OCI-M2 (cell line): ENCODE measurements at regions not wholly inside any gene's neighbourhood (a gene's known extent, or its start where the extent isn't known, plus 50 kb on each side); places are given as distances from the start of the nearest gene placed in this dataset.
"Not testable (repeated sequence)": the region's sequence is repeated elsewhere in the genome, so short reads cannot be mapped to it uniquely, and the experiment has no call there.

Experiments
- DNase-seq: peaks from one replicate; lab custom pipeline; 2025; ENCODE audit not compliant: unreplicated experiment; lab: John Stamatoyannopoulos, UW

DNA sequence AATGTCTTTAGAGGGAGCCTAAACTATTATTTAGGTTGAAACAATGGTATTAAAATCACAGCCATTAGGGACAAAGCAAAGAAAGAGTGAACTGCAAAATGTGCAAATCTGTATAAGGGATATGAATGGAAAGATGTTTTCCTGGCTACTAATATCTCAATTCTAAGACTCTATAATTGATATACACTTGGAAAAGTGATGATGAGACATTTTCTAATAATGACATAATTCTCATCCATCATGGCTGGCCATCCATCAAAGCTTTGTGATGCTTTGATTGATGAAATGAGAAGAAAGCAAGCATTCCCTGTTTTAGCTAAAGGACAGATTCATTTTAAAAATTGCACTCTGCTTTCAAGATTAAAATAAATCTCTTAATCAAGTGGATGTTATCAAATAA lies 965.5 kb upstream of the IGFBP7 start:
- no peak for DNase-seq

DNA sequence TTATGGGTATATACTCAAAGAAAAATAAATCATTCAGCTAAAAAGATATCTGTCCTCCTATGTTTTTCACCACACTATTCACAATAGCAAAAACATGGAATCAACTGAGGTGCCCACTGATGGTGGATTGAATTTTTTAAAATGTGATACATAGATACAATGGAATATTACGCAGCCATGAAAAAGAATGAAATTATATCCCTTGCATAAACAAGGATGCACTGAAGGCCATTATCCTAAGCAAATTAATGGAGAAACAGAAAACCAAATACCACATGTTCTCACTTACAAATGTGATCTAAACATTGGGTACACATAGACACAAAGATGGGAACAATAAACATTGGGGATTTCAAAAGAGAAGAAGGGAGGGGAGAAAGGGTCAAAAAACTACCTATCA lies 964.2 kb upstream of the IGFBP7 start:
- DNase-seq: no peak

DNA sequence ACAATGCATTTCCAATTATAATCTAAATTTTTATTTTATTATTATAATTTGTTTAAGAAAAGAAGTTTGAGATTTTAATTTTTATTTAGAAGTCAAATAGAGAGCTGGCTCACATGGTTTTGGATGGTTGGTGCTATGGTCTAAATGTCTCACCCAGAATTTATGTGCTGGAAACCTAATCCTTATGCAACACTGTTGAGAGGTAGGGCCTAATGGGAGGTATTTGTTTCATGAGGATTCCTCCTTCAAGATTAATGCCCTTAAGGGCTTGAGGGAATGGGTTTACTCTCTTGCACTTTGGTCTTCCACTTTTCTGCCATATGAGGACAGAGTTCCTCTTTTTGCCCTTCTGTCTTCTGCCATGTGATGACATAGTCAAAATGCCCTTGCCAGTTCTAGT lies 960.5 kb upstream of the IGFBP7 start:
- no peak for DNase-seq

DNA sequence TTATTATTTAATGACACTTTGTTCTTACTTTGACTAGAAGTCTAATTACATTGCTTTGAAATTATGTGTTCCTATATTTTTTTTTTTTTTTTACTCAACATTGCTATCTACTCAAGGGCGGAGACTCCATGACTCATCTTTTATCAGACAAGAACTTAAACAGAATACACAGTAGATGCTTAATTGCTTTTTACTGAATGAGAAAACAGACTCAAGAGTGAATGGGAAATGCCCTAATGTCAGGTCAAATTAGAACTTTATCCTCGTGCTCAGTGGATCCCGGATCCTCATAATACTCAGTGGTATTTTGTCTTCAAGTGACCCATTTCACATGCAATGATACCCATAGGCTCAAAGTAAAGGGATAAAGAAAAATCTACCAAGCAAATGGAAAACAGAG lies 954.5 kb upstream of the IGFBP7 start:
- DNase-seq: no peak

DNA sequence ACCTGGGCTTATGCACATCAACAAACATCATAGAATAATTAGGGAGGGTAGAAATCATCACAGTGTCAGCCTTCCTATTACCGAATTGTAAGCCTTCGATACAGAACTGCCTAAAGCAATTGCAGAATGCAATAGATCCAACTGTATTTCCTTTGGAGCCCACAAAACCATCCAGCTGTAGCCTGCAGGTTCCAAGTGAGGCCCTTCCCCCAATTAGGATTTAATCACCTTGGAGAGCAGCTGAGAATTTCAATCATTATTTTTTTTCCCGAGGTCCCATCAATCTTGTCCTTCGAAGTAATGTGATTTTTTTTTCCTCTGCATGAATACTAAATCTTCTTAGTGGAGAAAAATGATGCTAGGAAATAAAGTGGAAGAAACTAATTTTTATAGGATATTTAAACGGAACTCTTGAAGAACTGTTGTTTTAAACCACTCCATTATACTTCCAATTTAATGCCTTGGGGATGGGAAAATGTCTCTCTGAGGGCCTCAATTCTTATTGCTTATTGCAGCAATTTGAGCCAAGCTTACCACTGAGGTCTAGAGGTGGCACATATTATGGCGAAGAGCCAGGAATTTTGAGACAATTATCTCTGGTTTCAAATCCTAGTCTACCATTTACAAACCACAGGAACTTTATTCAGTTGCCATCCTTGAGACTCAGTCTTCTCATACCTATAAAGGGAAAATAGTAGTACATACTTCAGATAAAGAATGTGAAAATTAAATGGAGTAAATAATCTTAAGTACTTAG lies 953.4 kb upstream of the IGFBP7 start:
- DNase-seq: no peak

DNA sequence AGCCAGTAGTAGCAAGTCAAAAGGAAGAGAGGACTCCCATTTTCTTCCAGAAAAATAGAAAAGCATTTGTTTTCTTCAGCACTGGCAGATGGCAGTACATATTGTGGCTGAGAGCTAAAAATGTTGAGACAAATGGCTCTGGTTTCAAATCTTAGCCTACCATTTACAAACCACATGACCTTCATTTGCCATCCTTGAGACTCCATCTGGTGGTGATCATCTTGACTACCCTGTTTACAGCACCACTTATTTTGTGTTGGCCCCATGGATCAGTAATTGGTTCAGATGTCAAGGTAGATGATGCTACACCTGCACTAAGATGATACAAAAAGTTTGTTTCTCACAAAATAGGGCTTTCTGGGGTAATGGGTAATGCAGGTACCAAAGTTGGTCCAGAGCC lies 951.8 kb upstream of the IGFBP7 start:
- no peak for DNase-seq

DNA sequence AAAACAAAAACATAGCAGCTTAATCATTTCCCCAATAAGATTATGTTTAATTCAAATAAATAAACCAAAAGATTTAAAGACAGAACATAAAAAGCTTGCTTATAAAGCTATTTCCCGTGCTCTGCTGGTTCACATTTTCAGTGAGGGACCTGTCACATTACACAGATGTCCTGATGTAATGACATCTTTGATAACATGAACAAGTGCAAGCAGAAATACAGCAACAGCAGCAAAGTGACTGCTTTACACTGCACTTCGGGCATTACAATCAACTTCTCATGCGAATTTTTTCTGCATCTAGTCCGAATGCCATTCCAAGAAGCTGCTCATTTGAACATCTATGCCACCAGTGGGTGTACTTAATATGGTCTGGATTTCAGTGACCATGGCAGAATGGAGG lies 940.3 kb upstream of the IGFBP7 start:
- DNase-seq: no peak

DNA sequence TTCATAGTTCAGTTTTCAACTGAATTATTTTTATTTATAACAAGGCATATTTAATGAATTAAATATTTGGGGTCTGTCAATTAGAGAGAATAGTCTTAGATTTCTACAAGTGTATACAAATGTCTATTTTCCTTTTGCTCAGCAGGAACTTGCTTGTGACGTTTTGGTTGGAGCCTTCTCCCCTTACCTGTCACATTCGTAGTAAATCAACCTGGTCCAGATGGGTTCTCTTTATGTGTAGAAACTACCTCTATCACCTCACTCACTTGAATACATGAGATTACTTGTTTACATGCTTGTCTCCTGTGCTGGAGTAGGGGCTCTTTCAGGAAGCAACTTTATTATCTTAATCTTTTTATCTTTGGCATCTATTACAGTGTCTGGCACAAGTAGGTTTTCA lies 938.3 kb upstream of the IGFBP7 start:
- no peak for DNase-seq

DNA sequence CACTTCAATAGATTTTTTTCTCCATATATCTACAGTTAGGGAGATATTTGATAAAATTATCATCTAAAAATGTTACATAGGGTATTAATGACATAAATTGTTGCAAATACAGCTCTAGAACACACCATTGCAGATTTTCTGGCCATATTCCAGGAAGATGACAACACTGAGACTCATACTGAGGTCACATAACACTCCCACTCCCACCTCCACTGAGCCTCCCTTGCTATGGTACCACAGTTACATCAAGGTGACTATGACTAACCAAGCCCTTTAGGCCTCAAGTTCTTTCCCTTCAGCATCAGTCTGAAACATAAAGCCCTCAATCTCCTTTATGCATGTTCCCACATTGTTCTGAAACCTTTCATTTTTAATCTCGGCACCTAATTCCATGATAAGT lies 932.0 kb upstream of the IGFBP7 start:
- DNase-seq: no peak

DNA sequence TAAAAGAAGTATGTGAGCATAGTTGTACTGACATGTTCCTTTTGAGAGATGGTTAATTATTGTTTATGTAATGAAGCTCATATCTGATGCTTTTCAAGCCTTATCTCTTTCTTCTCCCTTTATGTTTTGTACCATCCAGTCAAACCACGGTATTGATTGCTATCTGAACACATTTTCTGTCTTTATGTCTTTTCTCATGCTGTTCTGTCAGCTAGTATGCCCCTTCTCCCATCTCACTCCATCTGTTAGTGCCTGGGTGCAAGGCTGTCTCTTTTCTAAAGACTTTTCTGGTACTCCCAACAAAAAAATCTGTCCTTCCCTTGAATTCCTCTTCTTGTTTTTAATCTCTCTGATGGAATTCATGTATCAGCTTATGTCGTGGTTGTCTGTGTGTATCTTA lies 883.8 kb upstream of the IGFBP7 start:
- DNase-seq: no peak

DNA sequence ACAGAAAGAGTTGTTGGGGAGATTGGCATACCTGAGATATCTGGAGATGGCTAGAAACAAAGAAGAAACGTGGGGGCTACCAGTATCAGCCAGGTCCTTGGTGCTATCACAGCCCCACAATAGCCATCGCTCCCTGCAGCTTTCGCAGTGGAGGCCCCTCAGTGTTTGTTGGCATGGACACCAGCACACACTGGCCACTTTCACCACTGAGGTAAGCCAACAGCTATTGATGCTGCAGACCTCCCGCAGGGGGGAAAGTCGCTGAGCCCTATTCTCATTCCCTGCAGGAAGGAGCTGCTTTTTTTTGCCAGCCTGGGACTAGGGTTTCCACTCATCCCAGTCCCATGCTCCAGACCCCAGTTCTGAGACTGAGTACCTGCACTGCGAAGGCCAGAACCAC lies 879.2 kb upstream of the IGFBP7 start:
- no peak for DNase-seq

DNA sequence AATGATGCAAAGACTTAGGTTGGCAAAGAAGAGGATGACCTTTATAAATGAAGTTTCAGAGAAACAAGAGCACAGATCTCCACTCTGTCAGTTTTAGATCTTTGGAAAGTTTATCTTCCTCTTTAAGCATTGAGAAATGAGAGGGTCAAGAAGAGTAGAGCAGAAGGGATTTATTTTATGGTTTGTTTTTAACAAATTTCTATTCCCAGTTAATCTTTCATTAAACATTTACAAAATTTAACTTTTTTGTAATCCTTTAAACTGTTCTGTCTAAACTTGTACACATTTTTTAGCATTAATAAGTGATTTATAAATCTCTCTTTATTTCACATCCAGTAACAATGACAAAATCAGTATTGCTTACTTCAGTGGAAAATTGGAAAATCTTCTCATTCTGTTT lies 875.0 kb upstream of the IGFBP7 start:
- DNase-seq: no peak

DNA sequence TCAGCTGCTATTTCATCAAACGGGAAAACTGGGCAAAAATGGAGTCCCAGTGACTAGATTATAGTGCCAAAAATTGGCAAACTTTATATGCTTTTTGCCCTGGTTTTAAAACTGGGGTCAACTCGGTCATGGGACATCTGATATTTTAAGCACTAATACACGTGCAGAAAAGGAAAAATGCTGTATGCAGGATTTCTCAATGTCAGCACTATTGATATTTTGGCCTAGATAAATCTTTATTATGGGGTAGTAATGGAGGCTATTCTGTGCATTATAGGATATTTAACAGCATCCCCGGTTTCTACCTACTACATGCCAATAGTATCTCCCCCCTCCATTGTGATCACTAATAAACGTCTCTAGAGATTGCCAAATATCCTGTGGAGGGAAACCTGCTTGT lies 870.9 kb upstream of the IGFBP7 start:
- DNase-seq: no peak

DNA sequence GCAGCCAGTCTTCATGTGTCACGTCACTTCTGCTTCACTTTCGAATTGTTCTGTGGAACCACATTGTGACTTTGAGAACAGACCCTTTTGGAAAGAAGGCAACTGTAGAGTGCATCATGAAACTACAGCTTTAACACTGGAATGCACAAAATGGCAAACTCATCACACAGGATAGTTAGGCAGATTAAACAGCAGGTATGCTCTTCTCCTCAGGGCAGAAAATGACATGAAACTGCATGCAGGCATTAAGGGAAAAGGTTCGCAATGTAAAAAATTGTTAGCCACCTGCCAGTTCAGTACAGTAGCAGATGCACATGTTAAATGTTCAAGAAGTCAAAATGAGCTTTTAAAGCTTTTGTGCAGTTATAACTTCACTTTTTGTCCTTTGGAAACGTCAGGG lies 864.6 kb upstream of the IGFBP7 start:
- DNase-seq: no peak

DNA sequence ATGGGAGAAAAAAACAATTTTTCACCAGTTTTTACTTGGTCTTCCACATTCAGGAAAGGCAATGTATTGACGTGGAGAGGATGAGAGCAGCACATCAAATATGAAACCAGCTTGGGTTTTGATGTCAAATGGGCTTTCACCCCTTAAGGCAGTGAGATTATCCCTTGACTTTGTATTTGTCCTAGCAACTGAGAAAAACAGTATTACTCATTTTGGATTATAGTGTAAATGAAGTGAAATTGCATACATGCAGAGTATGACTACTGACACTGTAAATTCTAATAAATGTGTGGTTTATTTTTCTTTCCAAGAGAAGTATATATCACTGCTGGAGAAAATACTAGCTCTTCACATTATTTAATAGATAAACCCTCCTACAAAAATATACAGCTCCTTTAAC lies 863.6 kb upstream of the IGFBP7 start:
- no peak for DNase-seq

DNA sequence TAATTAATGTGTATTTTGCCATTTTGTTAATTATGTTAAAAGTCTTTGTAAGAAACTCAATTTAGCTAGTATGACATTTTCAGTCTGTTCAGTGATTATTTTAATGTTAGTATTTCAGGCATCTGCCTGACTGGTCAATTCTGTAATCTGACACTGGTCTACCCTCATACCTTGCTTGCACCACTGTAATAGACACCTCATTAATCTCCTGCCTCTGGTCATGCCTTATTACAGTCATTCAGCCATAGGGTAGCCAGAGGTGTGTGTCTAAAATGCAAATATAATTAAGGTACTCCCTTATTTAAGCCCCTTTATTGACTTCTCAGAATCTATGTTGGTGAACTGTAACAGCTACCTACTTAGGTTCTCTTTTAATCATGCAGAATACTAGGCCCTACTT lies 861.1 kb upstream of the IGFBP7 start:
- no peak for DNase-seq

DNA sequence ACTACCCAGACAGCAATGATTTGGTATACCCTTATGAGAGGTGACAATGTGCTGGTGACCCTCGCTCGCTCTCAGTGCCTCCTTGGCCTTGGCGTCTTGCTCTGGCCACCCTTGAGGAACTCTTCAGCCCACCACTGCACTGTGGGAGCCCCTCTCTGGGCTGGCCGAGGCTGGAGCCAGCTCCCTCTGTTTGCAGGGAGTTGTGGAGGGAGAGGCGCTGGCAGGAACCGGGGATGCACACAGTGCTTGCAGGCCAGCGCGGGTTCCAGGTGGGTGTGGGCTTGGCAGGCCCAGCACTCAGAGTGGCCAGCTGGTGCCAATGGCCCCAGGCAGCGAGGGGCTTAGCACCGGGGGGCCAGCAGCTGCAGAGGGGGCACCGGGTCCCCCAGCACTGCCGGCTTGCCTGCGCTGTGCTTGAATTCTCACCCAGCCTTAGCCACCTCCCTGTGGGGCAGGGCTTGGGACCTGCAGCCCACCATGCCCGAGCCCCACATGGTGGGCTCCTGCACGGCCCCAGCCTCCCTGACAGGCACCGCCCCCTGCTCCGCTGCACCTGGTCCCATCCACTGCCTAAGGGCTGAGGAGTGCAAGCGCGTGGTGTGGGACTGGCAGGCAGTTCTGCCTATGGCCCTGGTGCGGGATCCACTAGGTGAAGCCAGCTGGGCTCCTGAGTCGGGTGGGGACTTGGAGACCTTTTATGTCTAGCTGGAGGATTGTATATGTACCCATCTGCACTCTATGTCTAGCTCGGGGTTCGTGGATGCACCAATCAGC lies 857.0 kb upstream of the IGFBP7 start:
- DNase-seq: no peak

DNA sequence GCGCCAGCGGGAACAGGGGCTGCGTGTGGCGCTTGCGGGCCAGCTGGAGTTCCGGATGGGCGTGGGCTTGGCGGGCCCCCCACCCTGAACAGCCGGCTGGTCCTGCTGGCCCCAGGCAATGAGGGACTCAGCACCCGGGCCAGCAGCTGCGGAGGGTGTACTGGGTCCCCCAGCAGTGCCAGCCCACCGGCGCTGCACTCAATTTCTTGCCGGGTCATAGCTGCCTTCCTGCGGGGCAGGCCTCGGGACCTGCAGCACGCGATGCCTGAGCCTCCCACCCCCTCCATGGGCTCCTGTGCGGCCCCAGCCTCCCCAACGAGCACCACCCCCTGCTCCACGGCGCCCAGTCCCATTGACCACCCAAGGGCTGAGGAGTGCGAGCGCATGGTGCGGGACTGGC lies 855.2 kb upstream of the IGFBP7 start:
- not testable (repeated sequence) for DNase-seq

DNA sequence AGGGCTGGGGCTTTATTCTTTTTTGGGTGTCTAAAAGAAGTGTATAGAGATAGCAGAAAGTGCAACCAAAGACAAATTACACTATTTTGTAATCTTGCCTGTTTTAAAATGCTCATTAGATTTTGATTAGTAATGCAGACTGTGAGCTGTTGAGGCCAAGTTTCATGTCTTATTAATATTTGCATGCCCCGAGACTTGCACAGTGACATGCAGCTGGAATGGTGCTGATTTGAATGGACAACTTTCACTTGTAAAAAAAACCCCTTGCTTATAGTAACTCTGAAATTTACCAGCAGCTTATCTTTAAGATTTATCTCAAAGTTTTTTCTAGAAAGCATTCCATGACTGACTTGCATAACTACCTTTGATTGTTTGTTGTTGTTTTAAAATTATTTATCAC lies 835.1 kb upstream of the IGFBP7 start:
- no peak for DNase-seq

DNA sequence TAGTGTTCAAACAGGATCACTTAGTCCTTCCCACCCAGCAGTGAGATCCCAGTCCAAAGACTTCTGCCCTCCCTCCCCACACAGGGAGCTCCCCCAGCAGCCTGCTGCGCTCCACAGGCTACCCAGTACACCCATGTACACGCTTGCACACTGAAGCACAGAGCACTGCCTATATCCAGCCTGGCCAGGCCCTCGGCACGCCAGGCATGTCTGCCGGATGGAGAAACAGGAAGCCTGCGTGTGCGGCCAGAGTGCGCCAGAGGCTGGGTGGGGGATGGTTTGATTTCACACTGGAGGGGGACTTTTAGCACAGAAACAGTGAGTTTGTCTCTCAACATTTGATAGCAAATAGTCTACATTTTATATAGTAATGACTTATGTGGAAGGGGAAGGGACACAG lies 833.5 kb upstream of the IGFBP7 start:
- no peak for DNase-seq

DNA sequence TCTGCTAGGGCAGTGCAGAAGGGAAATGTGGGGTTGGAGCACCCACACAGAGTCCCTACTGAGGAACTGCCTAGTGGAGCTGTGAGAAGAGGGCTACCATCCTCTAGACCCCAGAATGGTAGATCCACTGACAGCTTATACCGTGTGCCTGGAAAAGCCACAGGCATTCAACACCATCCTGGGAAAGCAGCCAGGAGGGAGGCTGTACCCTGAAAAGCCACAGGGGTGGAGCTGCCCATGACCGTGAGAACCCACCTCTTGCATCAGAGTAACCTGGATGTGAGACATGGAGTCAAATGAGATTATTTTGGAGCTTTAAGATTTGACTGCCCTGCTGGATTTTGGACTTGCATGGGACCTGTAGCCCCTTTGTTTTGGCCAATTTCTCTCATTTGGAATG lies 827.1 kb upstream of the IGFBP7 start:
- not testable (repeated sequence) for DNase-seq

DNA sequence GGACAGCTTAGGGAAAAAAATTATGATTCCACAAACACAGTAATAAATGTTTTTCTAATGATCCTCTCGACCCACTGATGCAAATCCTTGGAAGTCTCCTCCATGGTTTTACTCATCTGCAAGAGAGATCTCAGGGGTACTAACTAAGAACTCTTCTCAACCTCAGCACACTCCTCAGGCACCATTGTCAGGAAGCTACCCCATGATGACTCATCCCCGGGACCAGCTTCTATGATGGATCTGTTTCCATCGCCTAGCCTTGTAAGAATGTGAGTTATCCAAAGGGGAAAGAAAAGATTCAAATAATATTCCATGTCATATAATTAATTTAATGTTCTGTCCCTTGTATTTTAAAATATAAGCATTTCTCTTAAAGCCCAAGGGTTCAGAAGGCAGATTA lies 816.1 kb upstream of the IGFBP7 start:
- no peak for DNase-seq

DNA sequence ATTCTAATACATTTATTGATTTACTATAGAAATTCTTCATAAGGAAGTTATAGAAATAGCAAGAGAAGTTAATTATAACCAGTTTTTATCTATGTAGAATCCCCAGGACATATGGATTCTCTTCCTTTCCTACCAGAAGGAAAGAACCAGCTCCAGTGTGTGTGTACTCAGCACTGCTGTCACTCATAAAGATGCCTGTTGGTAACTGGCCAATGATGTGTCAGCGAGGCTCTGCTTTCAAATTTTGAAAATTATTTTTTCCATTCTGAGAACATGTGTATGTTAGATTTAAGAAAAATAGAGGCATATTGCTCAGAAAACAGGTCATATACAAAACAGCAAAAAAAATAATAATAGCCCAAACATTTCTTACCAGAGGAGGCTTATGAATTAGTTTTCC lies 814.8 kb upstream of the IGFBP7 start:
- no peak for DNase-seq
